Gastrocnemius medialis (tissue), 4 donors: ENCODE measurements at regions not wholly inside any gene's neighbourhood (a gene's known extent, or its start where the extent isn't known, plus 50 kb on each side); places are given as distances from the start of the nearest gene placed in this dataset.

Experiments used
- POLR2A ChIP-seq, 2 donors: fragments of 450-650 bp; IDR thresholded peaks; one replicate each; pipeline ENCODE4 v1.6.1; 2017; ENCODE audit warnings: antibody characterized with exemption in 2 of 2, mild to moderate bottlenecking in 2 of 2, moderate library complexity in 2 of 2
- TF ChIP-seq, protein P1 (sequence below), 5 experiments: fragments of 450-650 bp in 3 of 5; fragments of 200-600 bp in 2 of 5; sonication (generic) in 2 of 5; IDR thresholded peaks in 4 of 5; conservative IDR thresholded peaks in 1 of 5; 1 replicate in 4 of 5; 2 replicates in 1 of 5; pipeline ENCODE4 v1.5.1; 2016 to 2019; ENCODE audit warnings: antibody characterized with exemption in 5 of 5, mild to moderate bottlenecking in 3 of 5, moderate library complexity in 3 of 5

GRCh38 chr7:115822380-115822779 is 208.2 kb downstream of the TFEC start:
- TF ChIP-seq, protein P1, sequence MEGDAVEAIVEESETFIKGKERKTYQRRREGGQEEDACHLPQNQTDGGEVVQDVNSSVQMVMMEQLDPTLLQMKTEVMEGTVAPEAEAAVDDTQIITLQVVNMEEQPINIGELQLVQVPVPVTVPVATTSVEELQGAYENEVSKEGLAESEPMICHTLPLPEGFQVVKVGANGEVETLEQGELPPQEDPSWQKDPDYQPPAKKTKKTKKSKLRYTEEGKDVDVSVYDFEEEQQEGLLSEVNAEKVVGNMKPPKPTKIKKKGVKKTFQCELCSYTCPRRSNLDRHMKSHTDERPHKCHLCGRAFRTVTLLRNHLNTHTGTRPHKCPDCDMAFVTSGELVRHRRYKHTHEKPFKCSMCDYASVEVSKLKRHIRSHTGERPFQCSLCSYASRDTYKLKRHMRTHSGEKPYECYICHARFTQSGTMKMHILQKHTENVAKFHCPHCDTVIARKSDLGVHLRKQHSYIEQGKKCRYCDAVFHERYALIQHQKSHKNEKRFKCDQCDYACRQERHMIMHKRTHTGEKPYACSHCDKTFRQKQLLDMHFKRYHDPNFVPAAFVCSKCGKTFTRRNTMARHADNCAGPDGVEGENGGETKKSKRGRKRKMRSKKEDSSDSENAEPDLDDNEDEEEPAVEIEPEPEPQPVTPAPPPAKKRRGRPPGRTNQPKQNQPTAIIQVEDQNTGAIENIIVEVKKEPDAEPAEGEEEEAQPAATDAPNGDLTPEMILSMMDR (IDR thresholded peaks at IDR 0.05 in 4 of 5, conservative IDR thresholded peaks at IDR 0.05 in 1 of 5), result no peak
- no peak for TF ChIP-seq POLR2A (IDR thresholded peaks at IDR 0.05)
